Lower leg skin (tissue), 3 donors: ENCODE measurements at regions not wholly inside any gene's neighbourhood (a gene's known extent, or its start where the extent isn't known, plus 50 kb on each side); places are given as distances from the start of the nearest gene placed in this dataset.

Experiments used
- CTCF ChIP-seq, 3 donors: fragments of 450-650 bp; IDR thresholded peaks; one replicate each; pipeline ENCODE4 v1.5.1; 2016; ENCODE audit warnings: antibody characterized with exemption in 3 of 3, mild to moderate bottlenecking in 3 of 3, moderate library complexity in 2 of 3
- POLR2A ChIP-seq, 2 donors: fragments of 450-650 bp; IDR thresholded peaks; one replicate each; pipeline ENCODE4 v1.6.1; 2016 to 2017; ENCODE audit warnings: antibody characterized with exemption in 2 of 2, mild to moderate bottlenecking in 1 of 2, moderate library complexity in 1 of 2

DNA sequence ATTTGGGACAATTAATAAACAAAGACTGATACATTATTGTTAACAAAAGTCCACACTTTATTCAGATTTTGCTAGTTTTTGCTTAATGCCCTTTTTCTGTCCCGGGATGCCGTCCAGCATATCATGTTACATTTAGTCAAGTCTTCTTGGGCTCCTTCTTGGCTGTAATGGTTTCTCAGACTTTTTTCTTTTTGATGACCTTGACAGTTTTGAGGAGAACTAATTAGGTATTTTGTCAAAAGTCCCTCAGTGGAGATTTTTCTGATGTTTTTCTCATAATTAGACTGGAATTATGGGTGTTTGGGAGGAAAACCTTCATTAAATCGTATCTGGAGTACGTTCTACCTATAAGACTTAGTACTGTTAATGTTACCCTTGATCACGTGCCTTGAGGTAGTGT, 177.2 kb downstream of the MCHR2 start:
- TF ChIP-seq CTCF (IDR thresholded peaks at IDR 0.05) (no peak), POLR2A (IDR thresholded peaks at IDR 0.05) (no peak)
